ENCODE measurements at regions not wholly inside any gene's neighbourhood (a gene's known extent, or its start where the extent isn't known, plus 50 kb on each side); places are given as distances from the start of the nearest gene placed in this dataset.

- DNase-seq: no peak
Observed at GRCh38 chr9:108125625-108126024, 636.1 kb upstream of the KLF4 start.

GRCh38 chr9:108119530-108120113 lies 630.1 kb upstream of the KLF4 start:
- DNase-seq: no peak

- DNase-seq: peak; percentile 9
Observed at GRCh38 chr9:108117795-108118194, 628.2 kb upstream of the KLF4 start.

- DNase-seq: no peak
Observed at GRCh38 chr9:108117306-108117705, 627.7 kb upstream of the KLF4 start.

DNA sequence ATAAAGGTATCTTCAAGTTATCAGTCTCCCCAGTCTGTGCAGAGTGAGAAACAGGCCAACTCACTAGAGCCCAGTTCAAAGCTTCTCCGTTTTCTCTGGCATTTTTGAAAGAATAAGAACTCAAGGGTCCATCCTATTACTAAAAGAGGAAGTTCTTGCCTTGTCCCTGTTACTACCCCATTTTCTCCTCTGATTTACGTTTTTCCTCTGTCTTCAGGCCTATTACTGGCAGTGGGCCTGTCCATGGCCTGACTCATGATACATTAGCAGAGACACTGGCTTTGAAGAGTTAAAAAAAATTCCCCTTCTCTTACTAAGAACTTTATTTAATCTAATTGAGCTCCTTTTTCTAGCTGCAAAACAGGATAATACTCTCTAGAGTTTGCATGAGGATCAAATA lies 624.0 kb upstream of the KLF4 start:
- DNase-seq: peak; percentile 57

- peak; percentile 71 for DNase-seq
Observed at GRCh38 chr9:108109927-108110690, 620.5 kb upstream of the KLF4 start.

DNA sequence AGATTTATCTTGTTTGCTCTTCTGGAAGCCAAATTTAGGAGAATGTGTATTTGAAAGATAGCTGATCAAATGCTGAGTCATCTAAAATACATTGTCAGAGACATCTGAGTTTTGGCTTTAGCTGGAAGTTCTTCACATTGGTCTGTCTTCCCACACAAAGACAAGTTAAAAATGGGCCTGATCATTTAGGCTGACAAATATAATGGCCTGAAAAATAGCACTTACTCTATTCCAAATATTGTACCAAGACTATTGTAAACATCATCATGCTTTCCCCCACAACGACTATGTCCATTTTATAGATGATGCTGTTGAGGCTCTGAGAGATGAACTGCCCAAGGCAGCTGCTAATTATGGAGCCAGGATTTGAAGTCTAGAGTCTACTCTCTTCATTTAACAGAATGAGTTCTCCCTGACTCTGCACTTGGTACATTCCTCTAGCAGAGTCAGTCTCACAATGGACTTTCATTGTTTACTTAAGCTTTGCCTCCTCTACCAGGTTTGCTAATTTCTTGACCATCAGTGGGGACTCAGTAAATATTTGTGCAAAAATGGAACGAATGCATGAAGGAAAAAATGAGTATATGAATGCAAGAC lies 619.4 kb upstream of the KLF4 start:
- DNase-seq: peak; percentile 79

- no peak for DNase-seq
Observed at GRCh38 chr9:108108280-108108851, 618.8 kb upstream of the KLF4 start.

DNA sequence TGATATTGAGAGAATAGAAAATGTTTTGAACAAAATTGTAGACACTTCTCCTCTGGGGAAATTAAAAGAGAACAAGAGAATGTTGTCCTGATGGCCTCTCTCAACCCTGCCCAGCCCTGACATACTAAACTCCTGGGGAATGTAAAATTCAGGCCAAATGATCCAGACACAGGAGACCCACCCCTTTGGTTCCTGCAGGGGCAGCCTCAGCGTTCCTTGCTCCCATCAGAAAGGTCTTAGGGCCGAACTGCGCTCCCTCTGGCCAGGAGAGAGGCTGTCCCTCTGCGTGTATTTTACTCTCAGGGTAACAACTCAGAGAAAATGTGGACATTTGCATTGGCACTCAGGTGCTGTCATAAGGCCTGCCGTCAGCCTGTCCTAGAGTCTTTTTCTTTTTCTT lies 616.3 kb upstream of the KLF4 start:
- DNase-seq: no peak

- DNase-seq: no peak
Observed at GRCh38 chr9:108104991-108105390, 615.4 kb upstream of the KLF4 start.

DNA sequence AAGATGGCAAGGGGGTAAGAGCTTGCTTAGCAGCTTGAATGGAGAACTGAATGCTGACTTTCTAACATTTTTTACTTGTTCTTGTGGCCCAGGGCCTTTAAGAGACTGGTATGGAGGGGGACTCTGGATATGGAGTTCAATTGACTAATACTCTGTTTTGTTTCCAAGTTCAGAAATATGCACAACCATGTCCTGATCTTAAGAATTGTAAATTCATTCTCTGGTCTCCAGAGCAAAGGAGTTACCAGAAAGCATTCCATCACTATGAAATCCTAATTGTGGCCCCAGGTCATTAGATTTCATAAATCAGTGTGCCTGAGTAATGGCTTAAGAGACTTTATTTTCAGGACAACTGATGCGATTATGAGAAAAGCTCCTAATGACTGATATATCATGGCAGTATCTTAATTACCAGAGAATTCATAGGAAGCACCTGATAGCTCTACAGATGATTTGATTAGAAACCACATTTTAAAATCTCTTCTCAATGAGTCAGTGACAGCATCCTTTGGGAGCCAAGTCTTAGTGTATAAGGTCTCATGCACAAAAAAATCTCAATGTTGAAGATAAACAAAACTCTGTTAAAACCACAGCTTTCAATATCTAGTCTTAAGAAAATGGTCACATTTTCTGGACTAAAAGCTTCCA lies 613.6 kb upstream of the KLF4 start:
- peak; percentile 61 for DNase-seq

- DNase-seq: no peak
Observed at GRCh38 chr9:108101410-108101809, 611.8 kb upstream of the KLF4 start.

DNA sequence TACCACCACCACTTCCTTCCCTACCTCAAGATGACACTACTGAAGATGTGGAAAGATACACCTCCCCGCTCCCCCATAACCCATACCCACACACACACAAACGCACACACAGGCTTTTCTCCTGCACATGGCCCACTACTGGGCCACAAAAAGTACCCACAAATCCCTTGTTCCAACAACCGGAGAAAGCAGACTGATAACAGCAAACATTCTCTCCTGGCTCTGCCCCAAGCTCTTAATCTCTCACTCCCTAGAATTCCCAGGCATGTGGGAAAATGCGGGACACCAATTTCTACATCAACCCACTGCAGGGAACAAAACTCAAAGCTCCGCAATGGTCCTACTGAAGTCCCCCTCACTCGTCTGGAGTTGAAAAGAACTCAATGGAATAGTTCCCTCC lies 611.0 kb upstream of the KLF4 start:
- no peak for DNase-seq

GRCh38 chr9:108099854-108100253 lies 610.3 kb upstream of the KLF4 start:
- no peak for DNase-seq

- DNase-seq: no peak
Observed at GRCh38 chr9:108095496-108095895, 605.9 kb upstream of the KLF4 start.

DNA sequence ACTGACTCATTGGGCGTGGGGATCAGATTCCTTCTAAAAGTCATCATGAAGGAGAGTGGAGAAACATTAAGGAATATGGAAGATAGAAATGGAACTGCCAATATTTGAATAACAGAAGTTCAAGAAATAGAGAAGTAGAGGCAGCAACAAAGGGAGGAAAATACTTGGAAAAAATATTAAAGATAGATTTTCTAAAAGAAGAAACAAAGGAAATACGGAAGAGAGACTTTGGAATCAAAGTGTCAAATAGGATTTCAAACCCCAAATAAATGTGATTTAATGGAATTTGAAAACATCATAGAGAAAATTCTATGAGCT lies 605.1 kb upstream of the KLF4 start:
- DNase-seq: no peak

- no peak for DNase-seq
Observed at GRCh38 chr9:108093773-108094675, 604.5 kb upstream of the KLF4 start.

- DNase-seq: no peak
Observed at GRCh38 chr9:108088916-108089315, 599.3 kb upstream of the KLF4 start.

GRCh38 chr9:108087781-108088180 lies 598.2 kb upstream of the KLF4 start:
- no peak for DNase-seq

- DNase-seq: no peak
Observed at GRCh38 chr9:108086624-108087023, 597.1 kb upstream of the KLF4 start.

- no peak for DNase-seq
Observed at GRCh38 chr9:108085294-108085693, 595.7 kb upstream of the KLF4 start.

GRCh38 chr9:108083796-108084352 lies 594.3 kb upstream of the KLF4 start:
- no peak for DNase-seq

All from fibroblast of skin of right biceps (primary cell).